MM.1S (cell line): ENCODE measurements at regions not wholly inside any gene's neighbourhood (a gene's known extent, or its start where the extent isn't known, plus 50 kb on each side); places are given as distances from the start of the nearest gene placed in this dataset.

ENCODE experiments used
- DNase-seq: peaks from one replicate; pipeline ENCODE4 v3.0.0-alpha.2; 2015
- H2AFZ ChIP-seq: fragments of 300-600 bp; sonication (generic); 2 replicates; pipeline ENCODE4 v1.6.0; 2016; ENCODE audit warnings: antibody characterized with exemption, low read length
- H3F3A ChIP-seq: fragments of 300-600 bp; sonication (generic); 2 replicates; pipeline ENCODE4 v1.6.1; 2016; ENCODE audit warnings: mild to moderate bottlenecking, antibody characterized with exemption, low read length, moderate library complexity, mixed read lengths; ENCODE audit not compliant: insufficient read depth
- H3K27ac ChIP-seq: fragments of 300-600 bp; sonication (generic); 2 replicates; pipeline ENCODE4 v1.5.1; 2016; ENCODE audit warnings: mild to moderate bottlenecking, low read length
- H3K27me3 ChIP-seq: fragments of 300-600 bp; sonication (generic); replicated peaks from 2 replicates; pipeline ENCODE4 v1.6.0; 2016; ENCODE audit warnings: low read length; ENCODE audit not compliant: insufficient read depth
- H3K36me3 ChIP-seq: fragments of 300-600 bp; sonication (generic); replicated peaks from 2 replicates; pipeline ENCODE4 v1.6.1; 2016; ENCODE audit warnings: mild to moderate bottlenecking, low read length, mixed read lengths; ENCODE audit not compliant: insufficient read depth
- H3K4me1 ChIP-seq: fragments of 300-600 bp; sonication (generic); 2 replicates; pipeline ENCODE4 v1.6.1; 2016; ENCODE audit warnings: low read length, mixed read lengths
- H3K4me2 ChIP-seq: fragments of 300-600 bp; sonication (generic); 2 replicates; pipeline ENCODE4 v1.6.0; 2016; ENCODE audit warnings: low read depth, low read length
- H3K4me3 ChIP-seq: fragments of 300-600 bp; sonication (generic); 2 replicates; pipeline ENCODE4 v1.5.1; 2016; ENCODE audit warnings: low read length, mixed read lengths
- H3K79me2 ChIP-seq: fragments of 300-600 bp; sonication (generic); 2 replicates; pipeline ENCODE4 v1.6.1; 2016; ENCODE audit warnings: mixed run types, low read length, mixed read lengths
- H3K9ac ChIP-seq: fragments of 300-600 bp; sonication (generic); 2 replicates; pipeline ENCODE4 v1.6.1; 2016; ENCODE audit warnings: low read length, mixed read lengths
- H3K9me2 ChIP-seq: fragments of 300-600 bp; sonication (generic); replicated peaks from 2 replicates; pipeline ENCODE4 v1.6.1; 2016; ENCODE audit warnings: mild to moderate bottlenecking, low read length, mixed read lengths; ENCODE audit not compliant: insufficient read depth
- H3K9me3 ChIP-seq: fragments of 300-600 bp; sonication (generic); replicated peaks from 2 replicates; pipeline ENCODE4 v1.6.1; 2016; ENCODE audit warnings: mild to moderate bottlenecking, low read length, mixed read lengths; ENCODE audit not compliant: insufficient read depth
- H4K20me1 ChIP-seq: fragments of 300-600 bp; sonication (generic); 2 replicates; pipeline ENCODE4 v1.6.1; 2016; ENCODE audit warnings: mild to moderate bottlenecking, low read length, moderate library complexity, mixed read lengths; ENCODE audit not compliant: insufficient read depth
- CTCF ChIP-seq: fragments of 300-600 bp; sonication (generic); IDR thresholded peaks from 2 replicates; pipeline ENCODE4 v1.5.1; 2016; ENCODE audit warnings: antibody characterized with exemption, low read length, mixed read lengths
- EZH2 ChIP-seq: fragments of 300-600 bp; sonication (generic); optimal IDR thresholded peaks from 2 replicates; pipeline ENCODE3; 2017; ENCODE audit warnings: low read depth, mild to moderate bottlenecking, antibody characterized with exemption, low read length, mixed read lengths
- EZH2phosphoT487 ChIP-seq: fragments of 300-600 bp; sonication (generic); IDR thresholded peaks from 2 replicates; pipeline ENCODE4 v1.6.1; 2018; ENCODE audit warnings: antibody characterized with exemption, low read length

GRCh38 chr4:112823156-112823555 is 186.2 kb downstream of the LARP7 start:
- no peak overlapping the region for H2AFZ ChIP-seq
- H3K4me1 ChIP-seq: no peaks in the 10 kb centered on the region
- TF ChIP-seq EZH2phosphoT487 (no peak), EZH2 (no peak), CTCF (no peak)
- DNase-seq: no peak
- no peaks in the 10 kb centered on the region for H3F3A ChIP-seq
- no peak overlapping the region for H3K4me2 ChIP-seq
- H3K79me2 ChIP-seq: no peaks in the 10 kb centered on the region
- H3K9ac ChIP-seq: no peak overlapping the region
- no peaks in the 10 kb centered on the region for H3K27me3 ChIP-seq
- no peak overlapping the region for H3K4me3 ChIP-seq
- no peaks in the 10 kb centered on the region for H3K9me2 ChIP-seq
- H3K9me3 ChIP-seq: no peaks in the 10 kb centered on the region
- no peaks in the 10 kb centered on the region for H4K20me1 ChIP-seq
- no peak overlapping the region for H3K27ac ChIP-seq
- no peaks in the 10 kb centered on the region for H3K36me3 ChIP-seq

GRCh38 chr4:112823606-112824005 is 186.7 kb downstream of the LARP7 start:
- H3K27ac ChIP-seq: no peak overlapping the region
- no peak overlapping the region for H3K4me2 ChIP-seq
- H2AFZ ChIP-seq: no peak overlapping the region
- H3K4me1 ChIP-seq: no peaks in the 10 kb centered on the region
- H3K9me3 ChIP-seq: no peaks in the 10 kb centered on the region
- no peak for DNase-seq
- no peak overlapping the region for H3K9ac ChIP-seq
- no peak overlapping the region for H3K4me3 ChIP-seq
- TF ChIP-seq EZH2phosphoT487 (no peak), CTCF (no peak), EZH2 (no peak)
- no peaks in the 10 kb centered on the region for H3K27me3 ChIP-seq
- H3K9me2 ChIP-seq: no peaks in the 10 kb centered on the region
- H3K79me2 ChIP-seq: no peaks in the 10 kb centered on the region
- H3K36me3 ChIP-seq: no peaks in the 10 kb centered on the region
- H3F3A ChIP-seq: no peaks in the 10 kb centered on the region
- H4K20me1 ChIP-seq: no peaks in the 10 kb centered on the region

- H2AFZ ChIP-seq: no peak overlapping the region
- H3K27me3 ChIP-seq: no peaks in the 10 kb centered on the region
- no peaks in the 10 kb centered on the region for H4K20me1 ChIP-seq
- no peaks in the 10 kb centered on the region for H3K79me2 ChIP-seq
- H3K4me3 ChIP-seq: no peak overlapping the region
- DNase-seq: no peak
- no peaks in the 10 kb centered on the region for H3K9me3 ChIP-seq
- H3K9ac ChIP-seq: no peak overlapping the region
- no peaks in the 10 kb centered on the region for H3K9me2 ChIP-seq
- no peaks in the 10 kb centered on the region for H3K36me3 ChIP-seq
- no peak for TF ChIP-seq EZH2phosphoT487
- no peak for TF ChIP-seq CTCF
- TF ChIP-seq EZH2: no peak
- no peaks in the 10 kb centered on the region for H3F3A ChIP-seq
- no peaks in the 10 kb centered on the region for H3K4me1 ChIP-seq
- H3K27ac ChIP-seq: no peak overlapping the region
- H3K4me2 ChIP-seq: no peak overlapping the region
Observed at GRCh38 chr4:112830753-112831386, 193.9 kb downstream of the LARP7 start.
